Fibroblast of lung (primary cell): ENCODE measurements at regions not wholly inside any gene's neighbourhood (a gene's known extent, or its start where the extent isn't known, plus 50 kb on each side); places are given as distances from the start of the nearest gene placed in this dataset.

ENCODE experiments used
- DNase-seq, 2 donors: peaks; one replicate each; pipeline versions ENCODE4 v3.0.0 to v3.0.0-alpha.2; 2010; ENCODE audit warnings: low read depth in 2 of 2
- H2AFZ ChIP-seq: 2 replicates; pipeline ENCODE4 v1.5.1; 2012; ENCODE audit warnings: low read length, control low read depth, inconsistent platforms
- H3K27ac ChIP-seq: 2 replicates; pipeline ENCODE4 v1.5.1; 2011; ENCODE audit warnings: low read length, control low read depth; ENCODE audit not compliant: insufficient read depth
- H3K27me3 ChIP-seq: 2 replicates; pipeline ENCODE4 v1.5.1; 2011; ENCODE audit warnings: mild to moderate bottlenecking, low read length; ENCODE audit not compliant: control insufficient read depth, insufficient read depth
- H3K36me3 ChIP-seq: 2 replicates; pipeline ENCODE4 v1.5.1; 2011; ENCODE audit warnings: low read length; ENCODE audit not compliant: control insufficient read depth, insufficient read depth
- H3K4me1 ChIP-seq: 2 replicates; pipeline ENCODE4 v1.5.1; 2011; ENCODE audit warnings: low read length; ENCODE audit not compliant: control insufficient read depth, insufficient read depth; ENCODE audit errors: extremely low read depth
- H3K4me2 ChIP-seq: 2 replicates; pipeline ENCODE4 v1.5.1; 2011; ENCODE audit warnings: low read length, control low read depth; ENCODE audit not compliant: insufficient read depth; ENCODE audit errors: extremely low read depth
- H3K4me3 ChIP-seq, 4 experiments: fragments of 200-600 bp in 1 of 4; sonication (generic) in 1 of 4; replicated peaks in 1 of 4; 2 replicates each; pipeline ENCODE4 v1.5.1; 2011 to 2016; ENCODE audit warnings: low read length in 4 of 4, low read depth in 3 of 4, mild to moderate bottlenecking in 3 of 4, control low read depth in 2 of 4, inconsistent platforms in 1 of 4, mixed read lengths in 1 of 4; ENCODE audit not compliant: insufficient read depth in 1 of 4; ENCODE audit errors: control extremely low read depth in 1 of 4
- H3K79me2 ChIP-seq: 2 replicates; pipeline ENCODE4 v1.5.1; 2012; ENCODE audit warnings: mild to moderate bottlenecking, low read length, inconsistent platforms; ENCODE audit not compliant: control insufficient read depth, insufficient read depth
- H3K9ac ChIP-seq: 2 replicates; pipeline ENCODE4 v1.5.1; 2011; ENCODE audit warnings: mild to moderate bottlenecking, low read length, control low read depth; ENCODE audit not compliant: insufficient read depth
- H3K9me3 ChIP-seq: 2 replicates; pipeline ENCODE4 v1.5.1; 2012; ENCODE audit warnings: low read depth, low read length; ENCODE audit not compliant: control insufficient read depth, insufficient read depth
- H4K20me1 ChIP-seq: 2 replicates; pipeline ENCODE4 v1.5.1; 2011; ENCODE audit warnings: low read length; ENCODE audit not compliant: control insufficient read depth, insufficient read depth; ENCODE audit errors: extremely low read depth
- CTCF ChIP-seq, 2 donors: IDR thresholded peaks in 1 of 2; conservative IDR thresholded peaks in 1 of 2; 1 replicate in 1 of 2; 2 replicates in 1 of 2; pipeline ENCODE4 v1.5.1; 2011 to 2012; ENCODE audit warnings: low read length in 2 of 2, control low read depth in 1 of 2, inconsistent platforms in 1 of 2, low read depth in 1 of 2, mild to moderate bottlenecking in 1 of 2
- EZH2 ChIP-seq: IDR thresholded peaks from 2 replicates; pipeline ENCODE4 v1.5.1; 2012; ENCODE audit warnings: low read length, control low read depth, mild to moderate bottlenecking; ENCODE audit errors: missing control alignments

GRCh38 chr2:219868635-219869034 lies 241.2 kb downstream of the SLC4A3 start:
- no peak for DNase-seq
- no peaks in the 10 kb centered on the region for H3K79me2 ChIP-seq
- no peaks in the 10 kb centered on the region for H3K36me3 ChIP-seq
- H2AFZ ChIP-seq = no peak overlapping the region
- H3K4me3 ChIP-seq = no peak overlapping the region
- H4K20me1 ChIP-seq = no peaks in the 10 kb centered on the region
- no peaks in the 10 kb centered on the region for H3K9me3 ChIP-seq
- no peak overlapping the region for H3K9ac ChIP-seq
- no peak overlapping the region for H3K4me2 ChIP-seq
- TF ChIP-seq CTCF (conservative IDR thresholded peaks at IDR 0.05 in 1 of 2, IDR thresholded peaks at IDR 0.05 in 1 of 2; ENCODE audit: low read depth in 1 of 2, low read length in 2 of 2) (no peak), EZH2 (no peak)
- no peaks in the 10 kb centered on the region for H3K27me3 ChIP-seq
- H3K4me1 ChIP-seq = no peaks in the 10 kb centered on the region
- no peak overlapping the region for H3K27ac ChIP-seq

- H3K79me2 ChIP-seq = no peaks in the 10 kb centered on the region
- H4K20me1 ChIP-seq = no peaks in the 10 kb centered on the region
- no peaks in the 10 kb centered on the region for H3K36me3 ChIP-seq
- no peak overlapping the region for H3K4me2 ChIP-seq
- H2AFZ ChIP-seq = no peak overlapping the region
- H3K9me3 ChIP-seq = no peaks in the 10 kb centered on the region
- no peak overlapping the region for H3K4me3 ChIP-seq
- no peaks in the 10 kb centered on the region for H3K4me1 ChIP-seq
- DNase-seq = no peak
- no peaks in the 10 kb centered on the region for H3K27me3 ChIP-seq
- no peak overlapping the region for H3K9ac ChIP-seq
- H3K27ac ChIP-seq = no peak overlapping the region
- TF ChIP-seq CTCF (conservative IDR thresholded peaks at IDR 0.05 in 1 of 2, IDR thresholded peaks at IDR 0.05 in 1 of 2; ENCODE audit: low read depth in 1 of 2, low read length in 2 of 2) (no peak), EZH2 (no peak)
These were observed 242.6 kb downstream of the SLC4A3 start for GRCh38 chr2:219870041-219870440.

- Histone ChIP-seq H3K36me3 (no peaks in the 10 kb centered on the region), H2AFZ (no peak overlapping the region), H3K27me3 (no peaks in the 10 kb centered on the region), H3K9ac (no peak overlapping the region), H3K79me2 (no peaks in the 10 kb centered on the region), H3K27ac (no peak overlapping the region), H3K9me3 (no peaks in the 10 kb centered on the region), H3K4me1 (no peaks in the 10 kb centered on the region), H4K20me1 (no peaks in the 10 kb centered on the region), H3K4me3 (no peak overlapping the region), H3K4me2 (no peak overlapping the region)
- peak in 1 of 2 donors; percentile 3 for DNase-seq
- TF ChIP-seq EZH2 = no peak
These were observed 243.9 kb downstream of the SLC4A3 start for GRCh38 chr2:219871351-219871750.
